ACC112 (cell line): ENCODE measurements at regions not wholly inside any gene's neighbourhood (a gene's known extent, or its start where the extent isn't known, plus 50 kb on each side); places are given as distances from the start of the nearest gene placed in this dataset.

ENCODE experiments used
- H2AFZ ChIP-seq: fragments of 200-600 bp; sonication (generic); one replicate; pipeline ENCODE4 v1.6.0; 2017; ENCODE audit warnings: antibody characterized with exemption, low read length; ENCODE audit not compliant: unreplicated experiment
- H3K27ac ChIP-seq: fragments of 200-600 bp; sonication (generic); 2 replicates; pipeline ENCODE4 v1.5.1; 2014; ENCODE audit warnings: low read depth, mild to moderate bottlenecking, antibody characterized with exemption, low read length, moderate library complexity
- H3K27me3 ChIP-seq: fragments of 200-600 bp; sonication (generic); 2 replicates; pipeline ENCODE4 v1.6.1; 2014; ENCODE audit warnings: mild to moderate bottlenecking, antibody characterized with exemption, low read length, moderate library complexity, mixed read lengths; ENCODE audit not compliant: insufficient read depth
- H3K36me3 ChIP-seq: fragments of 200-600 bp; sonication (generic); 2 replicates; pipeline ENCODE4 v1.6.1; 2016; ENCODE audit warnings: mild to moderate bottlenecking, antibody characterized with exemption, low read length, moderate library complexity, mixed read lengths; ENCODE audit not compliant: insufficient read depth
- H3K4me1 ChIP-seq: fragments of 200-600 bp; sonication (generic); one replicate; pipeline ENCODE4 v1.6.1; 2016; ENCODE audit warnings: low read length, mixed read lengths; ENCODE audit not compliant: insufficient read depth, unreplicated experiment, control insufficient read depth
- H3K4me3 ChIP-seq: fragments of 200-600 bp; sonication (generic); 2 replicates; pipeline ENCODE4 v1.5.1; 2014; ENCODE audit warnings: mild to moderate bottlenecking, low read depth, low read length
- H3K79me2 ChIP-seq: fragments of 200-600 bp; sonication (generic); one replicate; pipeline ENCODE4 v1.6.0; 2016; ENCODE audit warnings: low read length; ENCODE audit not compliant: control insufficient read depth, unreplicated experiment, insufficient read depth

- H3K4me3 ChIP-seq: no peak overlapping the region
- no peaks in the 10 kb centered on the region for H3K27me3 ChIP-seq
- H3K36me3 ChIP-seq: no peaks in the 10 kb centered on the region
- H2AFZ ChIP-seq: no peak overlapping the region
- no peaks in the 10 kb centered on the region for H3K79me2 ChIP-seq
- no peaks in the 10 kb centered on the region for H3K4me1 ChIP-seq
- no peak overlapping the region for H3K27ac ChIP-seq
These were observed 187.0 kb upstream of the CYRIA start for GRCh38 chr2:16852651-16853050.

- no peaks in the 10 kb centered on the region for H3K36me3 ChIP-seq
- no peak overlapping the region for H2AFZ ChIP-seq
- no peaks in the 10 kb centered on the region for H3K27me3 ChIP-seq
- H3K4me3 ChIP-seq: no peak overlapping the region
- no peak overlapping the region for H3K27ac ChIP-seq
- H3K4me1 ChIP-seq: no peaks in the 10 kb centered on the region
- no peaks in the 10 kb centered on the region for H3K79me2 ChIP-seq
These were observed 185.5 kb upstream of the CYRIA start for GRCh38 chr2:16851126-16851525.

- H3K27me3 ChIP-seq: no peaks in the 10 kb centered on the region
- H3K4me3 ChIP-seq: no peak overlapping the region
- no peaks in the 10 kb centered on the region for H3K4me1 ChIP-seq
- H2AFZ ChIP-seq: no peak overlapping the region
- no peaks in the 10 kb centered on the region for H3K79me2 ChIP-seq
- no peak overlapping the region for H3K27ac ChIP-seq
- H3K36me3 ChIP-seq: no peaks in the 10 kb centered on the region
These were observed 175.0 kb upstream of the CYRIA start for GRCh38 chr2:16840496-16841172.

- no peaks in the 10 kb centered on the region for H3K79me2 ChIP-seq
- no peaks in the 10 kb centered on the region for H3K27me3 ChIP-seq
- no peaks in the 10 kb centered on the region for H3K36me3 ChIP-seq
- H2AFZ ChIP-seq: no peak overlapping the region
- H3K4me3 ChIP-seq: no peak overlapping the region
- H3K27ac ChIP-seq: no peak overlapping the region
- H3K4me1 ChIP-seq: no peaks in the 10 kb centered on the region
These were observed 167.3 kb upstream of the CYRIA start for GRCh38 chr2:16832910-16833309.

GRCh38 chr2:16828828-16829160 lies 163.2 kb upstream of the CYRIA start:
- Histone ChIP-seq H3K36me3 (no peaks in the 10 kb centered on the region), H2AFZ (no peak overlapping the region), H3K27ac (no peak overlapping the region), H3K4me3 (no peak overlapping the region), H3K79me2 (no peaks in the 10 kb centered on the region), H3K27me3 (no peaks in the 10 kb centered on the region), H3K4me1 (no peaks in the 10 kb centered on the region)

GRCh38 chr2:16828044-16828827 lies 162.6 kb upstream of the CYRIA start:
- H3K4me3 ChIP-seq: no peak overlapping the region
- H2AFZ ChIP-seq: no peak overlapping the region
- H3K27me3 ChIP-seq: no peaks in the 10 kb centered on the region
- no peak overlapping the region for H3K27ac ChIP-seq
- H3K4me1 ChIP-seq: no peaks in the 10 kb centered on the region
- no peaks in the 10 kb centered on the region for H3K36me3 ChIP-seq
- H3K79me2 ChIP-seq: no peaks in the 10 kb centered on the region

GRCh38 chr2:16824472-16824871 lies 158.8 kb upstream of the CYRIA start:
- Histone ChIP-seq H3K27me3 (no peaks in the 10 kb centered on the region), H2AFZ (no peak overlapping the region), H3K36me3 (no peaks in the 10 kb centered on the region), H3K4me3 (no peak overlapping the region), H3K4me1 (no peaks in the 10 kb centered on the region), H3K27ac (no peak overlapping the region), H3K79me2 (no peaks in the 10 kb centered on the region)

- H3K27ac ChIP-seq: no peak overlapping the region
- H3K4me3 ChIP-seq: no peak overlapping the region
- no peaks in the 10 kb centered on the region for H3K36me3 ChIP-seq
- H2AFZ ChIP-seq: no peak overlapping the region
- no peaks in the 10 kb centered on the region for H3K79me2 ChIP-seq
- no peaks in the 10 kb centered on the region for H3K27me3 ChIP-seq
- H3K4me1 ChIP-seq: no peaks in the 10 kb centered on the region
These were observed 156.1 kb upstream of the CYRIA start for GRCh38 chr2:16821692-16822091.

- no peak overlapping the region for H3K27ac ChIP-seq
- H3K27me3 ChIP-seq: no peaks in the 10 kb centered on the region
- H2AFZ ChIP-seq: no peak overlapping the region
- no peaks in the 10 kb centered on the region for H3K4me1 ChIP-seq
- no peaks in the 10 kb centered on the region for H3K79me2 ChIP-seq
- no peaks in the 10 kb centered on the region for H3K36me3 ChIP-seq
- no peak overlapping the region for H3K4me3 ChIP-seq
These were observed 152.5 kb upstream of the CYRIA start for GRCh38 chr2:16818203-16818556.

- Histone ChIP-seq H2AFZ (no peak overlapping the region), H3K36me3 (no peaks in the 10 kb centered on the region), H3K79me2 (no peaks in the 10 kb centered on the region), H3K4me3 (no peak overlapping the region), H3K27me3 (no peaks in the 10 kb centered on the region), H3K27ac (no peak overlapping the region), H3K4me1 (no peaks in the 10 kb centered on the region)
These were observed 151.9 kb upstream of the CYRIA start for GRCh38 chr2:16817305-16818202.
